Osteocyte (in vitro differentiated cells): ENCODE measurements at regions not wholly inside any gene's neighbourhood (a gene's known extent, or its start where the extent isn't known, plus 50 kb on each side); places are given as distances from the start of the nearest gene placed in this dataset.

Experiments
- DNase-seq: peaks from one replicate; pipeline ENCODE4 v3.0.0; 2021; ENCODE audit warnings: mixed read lengths; ENCODE audit not compliant: unreplicated experiment; ENCODE audit errors: extremely low spot score
- H3K27ac Mint-ChIP-seq: one replicate; pipeline ENCODE4 v1.8.0; 2021; ENCODE audit warnings: mild to moderate bottlenecking, mixed read lengths; ENCODE audit not compliant: unreplicated experiment
- H3K27me3 Mint-ChIP-seq: one replicate; pipeline ENCODE4 v1.8.0; 2021; ENCODE audit warnings: mixed read lengths; ENCODE audit not compliant: unreplicated experiment
- H3K36me3 Mint-ChIP-seq: one replicate; pipeline ENCODE4 v1.8.0; 2021; ENCODE audit warnings: mixed read lengths; ENCODE audit not compliant: unreplicated experiment
- H3K4me1 Mint-ChIP-seq: one replicate; pipeline ENCODE4 v1.8.0; 2021; ENCODE audit warnings: mixed read lengths; ENCODE audit not compliant: unreplicated experiment
- H3K4me3 Mint-ChIP-seq: one replicate; pipeline ENCODE4 v1.8.0; 2021; ENCODE audit warnings: mild to moderate bottlenecking, moderate library complexity, mixed read lengths; ENCODE audit not compliant: unreplicated experiment
- H3K9me3 Mint-ChIP-seq: one replicate; pipeline ENCODE4 v1.8.0; 2021; ENCODE audit warnings: mixed read lengths; ENCODE audit not compliant: unreplicated experiment
- TF ChIP-seq, protein P1 (sequence below): fragments of 200-600 bp; sonication (generic); IDR thresholded peaks from 2 replicates; pipeline ENCODE4 v1.5.0; 2021; ENCODE audit warnings: antibody characterized with exemption, mild to moderate bottlenecking, moderate library complexity

DNA sequence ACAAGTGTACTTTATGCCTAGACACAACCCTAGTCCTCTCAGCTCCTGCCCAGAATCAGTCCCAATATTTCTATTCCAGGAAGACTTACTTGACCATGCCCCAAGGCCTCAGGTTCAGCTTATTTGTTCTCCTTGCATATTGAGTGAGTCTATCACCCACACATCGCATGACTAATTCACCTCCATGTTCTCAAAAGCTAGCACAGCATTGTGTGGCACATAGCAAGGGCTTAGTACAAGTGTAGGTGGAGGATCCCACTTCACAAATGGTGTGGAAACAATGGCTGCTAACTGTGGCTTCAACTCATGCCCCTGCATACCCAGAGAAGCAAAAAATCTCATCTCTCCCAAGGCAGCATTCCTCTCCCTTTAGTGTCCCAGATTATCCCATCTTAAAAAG lies 602.6 kb upstream of the API5 start:
- no peak overlapping the region for H3K27ac Mint-ChIP-seq
- no peak overlapping the region for H3K4me3 Mint-ChIP-seq
- no peaks in the 10 kb centered on the region for H3K36me3 Mint-ChIP-seq
- DNase-seq: no peak
- no peaks in the 10 kb centered on the region for H3K4me1 Mint-ChIP-seq
- peaks cover 11% of the 10 kb centered on the region for H3K9me3 Mint-ChIP-seq
- H3K27me3 Mint-ChIP-seq: no peaks in the 10 kb centered on the region
- TF ChIP-seq, protein P1, sequence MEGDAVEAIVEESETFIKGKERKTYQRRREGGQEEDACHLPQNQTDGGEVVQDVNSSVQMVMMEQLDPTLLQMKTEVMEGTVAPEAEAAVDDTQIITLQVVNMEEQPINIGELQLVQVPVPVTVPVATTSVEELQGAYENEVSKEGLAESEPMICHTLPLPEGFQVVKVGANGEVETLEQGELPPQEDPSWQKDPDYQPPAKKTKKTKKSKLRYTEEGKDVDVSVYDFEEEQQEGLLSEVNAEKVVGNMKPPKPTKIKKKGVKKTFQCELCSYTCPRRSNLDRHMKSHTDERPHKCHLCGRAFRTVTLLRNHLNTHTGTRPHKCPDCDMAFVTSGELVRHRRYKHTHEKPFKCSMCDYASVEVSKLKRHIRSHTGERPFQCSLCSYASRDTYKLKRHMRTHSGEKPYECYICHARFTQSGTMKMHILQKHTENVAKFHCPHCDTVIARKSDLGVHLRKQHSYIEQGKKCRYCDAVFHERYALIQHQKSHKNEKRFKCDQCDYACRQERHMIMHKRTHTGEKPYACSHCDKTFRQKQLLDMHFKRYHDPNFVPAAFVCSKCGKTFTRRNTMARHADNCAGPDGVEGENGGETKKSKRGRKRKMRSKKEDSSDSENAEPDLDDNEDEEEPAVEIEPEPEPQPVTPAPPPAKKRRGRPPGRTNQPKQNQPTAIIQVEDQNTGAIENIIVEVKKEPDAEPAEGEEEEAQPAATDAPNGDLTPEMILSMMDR: no peak

DNA sequence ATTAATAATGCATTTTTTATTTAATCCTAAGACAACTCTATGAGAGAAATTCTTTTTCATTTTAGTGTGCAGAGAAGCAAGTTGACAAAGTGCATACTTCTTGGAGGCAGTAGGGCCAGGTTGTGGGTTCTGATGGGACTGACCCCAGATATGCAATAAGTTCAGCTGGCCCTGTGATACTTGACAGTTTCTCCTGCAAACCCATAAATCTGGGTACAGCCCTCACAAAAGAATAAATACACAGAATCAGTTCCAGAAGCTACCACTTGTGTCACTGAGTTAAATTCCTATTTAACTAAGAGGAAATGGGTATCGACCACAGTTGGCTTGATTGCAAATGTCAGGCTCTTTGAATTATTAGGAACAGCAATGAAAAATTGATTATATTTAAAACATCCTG lies 598.5 kb upstream of the API5 start:
- H3K4me3 Mint-ChIP-seq: no peak overlapping the region
- TF ChIP-seq, protein P1: no peak
- no peak for DNase-seq
- no peaks in the 10 kb centered on the region for H3K36me3 Mint-ChIP-seq
- H3K27me3 Mint-ChIP-seq: no peaks in the 10 kb centered on the region
- no peaks in the 10 kb centered on the region for H3K4me1 Mint-ChIP-seq
- H3K9me3 Mint-ChIP-seq: peaks cover 24% of the 10 kb centered on the region
- no peak overlapping the region for H3K27ac Mint-ChIP-seq

DNA sequence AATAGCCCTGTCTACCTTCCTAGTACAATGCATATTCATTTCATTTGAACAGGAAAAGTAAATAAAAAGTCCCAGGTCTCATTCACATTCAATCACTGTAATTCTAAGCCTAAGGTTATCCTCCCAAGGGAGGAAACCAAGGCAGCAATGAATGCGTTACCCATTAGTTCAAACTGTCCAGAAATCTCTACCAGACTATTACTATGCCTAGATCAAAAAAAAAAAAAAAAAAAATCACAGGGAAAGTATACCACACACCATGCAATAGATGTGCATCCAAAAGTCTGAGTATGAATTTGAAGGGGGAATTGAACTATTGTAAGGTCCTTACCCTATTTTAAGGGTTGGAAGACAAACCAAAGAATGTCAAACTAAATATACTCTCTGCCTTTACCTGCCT lies 598.0 kb upstream of the API5 start:
- DNase-seq: no peak
- no peaks in the 10 kb centered on the region for H3K36me3 Mint-ChIP-seq
- H3K27ac Mint-ChIP-seq: no peak overlapping the region
- no peaks in the 10 kb centered on the region for H3K27me3 Mint-ChIP-seq
- H3K4me1 Mint-ChIP-seq: no peaks in the 10 kb centered on the region
- H3K4me3 Mint-ChIP-seq: no peak overlapping the region
- peaks cover 24% of the 10 kb centered on the region for H3K9me3 Mint-ChIP-seq
- TF ChIP-seq, protein P1: no peak

DNA sequence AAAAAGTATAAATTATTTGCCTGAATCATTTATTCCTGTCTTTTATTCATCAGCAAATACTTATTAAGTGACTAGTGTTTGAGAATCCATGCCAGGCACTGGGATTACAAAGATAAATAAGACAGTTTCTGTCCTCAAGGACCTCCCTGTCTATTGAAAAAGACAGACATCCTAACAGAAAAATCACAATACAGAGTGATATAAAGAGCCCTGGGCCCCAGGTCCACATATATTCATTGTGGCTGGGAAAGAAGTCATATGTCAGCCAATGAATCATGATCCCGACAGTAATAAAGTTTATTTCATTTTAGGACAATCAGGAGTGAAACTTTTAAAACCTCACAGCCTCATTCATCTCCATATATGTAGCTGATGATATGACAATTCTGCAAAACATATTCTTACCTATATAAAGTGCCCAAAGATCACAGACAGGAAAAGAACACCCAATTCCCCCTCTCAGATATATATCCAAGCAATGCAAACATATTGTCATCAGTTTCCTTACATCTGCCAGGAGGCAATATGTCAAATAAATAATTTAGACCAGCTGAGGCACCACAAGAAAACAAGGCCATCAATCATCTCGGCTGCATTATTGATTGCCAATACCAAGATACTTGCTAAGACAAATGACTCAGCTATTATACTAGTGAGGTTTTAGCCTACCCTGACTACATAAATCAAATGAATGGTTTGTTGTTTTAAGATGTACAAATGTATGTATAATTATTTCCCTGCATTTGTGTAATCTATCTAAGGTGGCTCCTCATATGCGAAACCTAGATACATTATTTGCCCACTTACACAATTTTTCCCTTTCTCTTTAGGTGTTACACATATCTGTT lies 590.9 kb upstream of the API5 start:
- no peaks in the 10 kb centered on the region for H3K4me1 Mint-ChIP-seq
- H3K27ac Mint-ChIP-seq: no peak overlapping the region
- no peaks in the 10 kb centered on the region for H3K27me3 Mint-ChIP-seq
- TF ChIP-seq, protein P1: no peak
- no peaks in the 10 kb centered on the region for H3K36me3 Mint-ChIP-seq
- no peak for DNase-seq
- H3K9me3 Mint-ChIP-seq: peaks cover 23% of the 10 kb centered on the region
- H3K4me3 Mint-ChIP-seq: no peak overlapping the region

DNA sequence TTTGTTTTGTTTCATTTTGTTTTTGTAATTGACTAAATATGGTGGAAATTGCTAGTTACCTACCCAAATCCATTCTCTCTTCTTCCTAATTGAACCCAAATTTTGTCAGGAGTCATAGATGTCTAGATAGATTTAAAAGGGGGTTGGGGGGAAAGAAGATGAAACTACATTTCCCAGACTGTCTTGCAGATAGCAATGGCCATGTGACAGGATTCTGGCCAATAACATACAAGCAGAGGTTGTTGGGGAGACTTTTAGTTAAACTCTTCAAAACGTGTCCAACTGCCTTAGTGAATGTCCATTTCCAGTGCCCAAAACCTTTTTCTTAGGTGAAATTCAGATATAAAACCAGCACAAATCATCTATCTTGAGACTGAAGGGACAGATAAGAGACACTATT lies 583.9 kb upstream of the API5 start:
- no peak for DNase-seq
- no peaks in the 10 kb centered on the region for H3K27me3 Mint-ChIP-seq
- TF ChIP-seq, protein P1: no peak
- H3K27ac Mint-ChIP-seq: no peak overlapping the region
- peaks cover 4% of the 10 kb centered on the region for H3K9me3 Mint-ChIP-seq
- no peaks in the 10 kb centered on the region for H3K4me1 Mint-ChIP-seq
- no peaks in the 10 kb centered on the region for H3K36me3 Mint-ChIP-seq
- H3K4me3 Mint-ChIP-seq: no peak overlapping the region
